CD4-positive, alpha-beta T cell (primary cell): ENCODE measurements at regions not wholly inside any gene's neighbourhood (a gene's known extent, or its start where the extent isn't known, plus 50 kb on each side); places are given as distances from the start of the nearest gene placed in this dataset.

Experiments
- ATAC-seq: fragments of 200-7000 bp; cut with Tn5 transposase; one replicate; pipeline ENCODE4 v1.10.0; 2022; ENCODE audit warnings: mild to moderate bottlenecking; ENCODE audit not compliant: poor library complexity
- CTCF ChIA-PET: fragments of 350-600 bp; sonication (Branson Sonifier 250); formaldehyde crosslinking; loops from one replicate; lab custom pipeline; 2021; ENCODE audit warnings: antibody characterized with exemption, inconsistent platforms; lab: Charles Lee
- POLR2A ChIA-PET: fragments of 350-600 bp; sonication (Branson Sonifier 250); formaldehyde crosslinking; loops from one replicate; lab custom pipeline; 2021; ENCODE audit warnings: antibody characterized with exemption, inconsistent platforms; lab: Charles Lee
- DNase-seq, 14 experiments: peaks; one replicate each; pipeline ENCODE4 v3.0.0-alpha.2; 2013 to 2020; ENCODE audit warnings: mixed read lengths in 2 of 14
- H3K27ac ChIP-seq, 2 donors: one replicate each; pipeline versions ENCODE4 v1.5.1 to v1.7.0; 2013; ENCODE audit warnings: low read length in 2 of 2, low read depth in 1 of 2, mild to moderate bottlenecking in 1 of 2
- H3K27me3 ChIP-seq, 2 experiments: 1 replicate in 1 of 2; 2 replicates in 1 of 2; pipeline versions ENCODE4 v1.6.1 to v1.7.0; 2013; ENCODE audit warnings: low read length in 2 of 2, control low read depth in 1 of 2, mild to moderate bottlenecking in 1 of 2, moderate library complexity in 1 of 2; ENCODE audit not compliant: insufficient read depth in 2 of 2, control insufficient read depth in 1 of 2
- H3K36me3 ChIP-seq: one replicate; pipeline ENCODE4 v1.6.1; 2013; ENCODE audit warnings: low read length, control low read depth; ENCODE audit not compliant: insufficient read depth
- H3K4me1 ChIP-seq: one replicate; pipeline ENCODE4 v1.6.1; 2013; ENCODE audit warnings: low read length, control low read depth; ENCODE audit not compliant: insufficient read depth
- H3K4me3 ChIP-seq: one replicate; pipeline ENCODE4 v1.5.1; 2013; ENCODE audit warnings: mild to moderate bottlenecking, low read length, moderate library complexity
- H3K9me3 ChIP-seq, 2 experiments: 1 replicate in 1 of 2; 2 replicates in 1 of 2; pipeline versions ENCODE4 v1.6.1 to v1.7.0; 2013; ENCODE audit warnings: low read length in 2 of 2, mild to moderate bottlenecking in 2 of 2, control low read depth in 1 of 2, moderate library complexity in 1 of 2; ENCODE audit not compliant: control insufficient read depth in 1 of 2, insufficient read depth in 1 of 2
- H3K27ac Mint-ChIP-seq: one replicate; pipeline ENCODE4 v1.8.0; 2020; ENCODE audit warnings: mixed read lengths
- H3K27me3 Mint-ChIP-seq: one replicate; pipeline ENCODE4 v1.8.0; 2021; ENCODE audit warnings: mixed read lengths
- H3K36me3 Mint-ChIP-seq: one replicate; pipeline ENCODE4 v1.8.0; 2021; ENCODE audit warnings: low read depth, mixed read lengths
- H3K4me1 Mint-ChIP-seq: one replicate; pipeline ENCODE4 v1.8.0; 2021; ENCODE audit warnings: low read depth, mixed read lengths
- H3K4me3 Mint-ChIP-seq: one replicate; pipeline ENCODE4 v1.8.0; 2020; ENCODE audit warnings: mild to moderate bottlenecking, mixed read lengths
- H3K9me3 Mint-ChIP-seq: one replicate; pipeline ENCODE4 v1.8.0; 2020; ENCODE audit warnings: mixed read lengths
- intact Hi-C, 2 experiments: fragments of 100-400 bp; cut with DNase I in 1 of 2; cut with micrococcal nuclease in 1 of 2; formaldehyde crosslinking; loops; one replicate each; pipeline versions ENCODE4 v1.15.1 to v1.9.0; 2023 to 2025; cut with DNase I, micrococcal nuclease
- TF ChIP-seq, protein P1 (sequence below): fragments of 200-600 bp; IDR thresholded peaks from one replicate; pipeline ENCODE4 v1.8.0; 2022; ENCODE audit warnings: antibody characterized with exemption, mild to moderate bottlenecking

DNA sequence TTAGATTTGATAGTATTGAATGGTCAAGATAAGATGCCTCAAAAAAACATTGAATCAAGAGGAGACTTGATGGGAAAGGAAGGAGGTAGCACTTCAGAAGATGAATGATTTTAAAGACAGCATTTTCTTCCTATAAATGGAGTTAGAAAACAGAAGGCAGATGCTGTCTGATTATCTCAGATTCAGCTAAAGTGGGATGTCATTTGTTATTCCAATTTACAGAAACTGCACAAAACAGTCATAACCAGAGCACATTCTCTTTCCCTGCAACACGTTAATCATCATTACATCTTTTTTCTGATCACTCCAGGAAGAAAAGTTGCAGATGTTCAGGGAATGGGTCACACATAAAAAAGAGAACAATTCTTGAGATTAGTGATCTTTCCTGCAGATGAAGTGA, 1141.8 kb downstream of the SI start:
- Mint-ChIP-seq H3K9me3 (peaks cover 5% of the 10 kb centered on the region), H3K27ac (no peak overlapping the region), H3K36me3 (no peaks in the 10 kb centered on the region), H3K27me3 (no peaks in the 10 kb centered on the region), H3K4me1 (no peaks in the 10 kb centered on the region), H3K4me3 (no peak overlapping the region)
- H3K27me3 ChIP-seq, result no peaks in the 10 kb centered on the region
- TF ChIP-seq, protein P1, sequence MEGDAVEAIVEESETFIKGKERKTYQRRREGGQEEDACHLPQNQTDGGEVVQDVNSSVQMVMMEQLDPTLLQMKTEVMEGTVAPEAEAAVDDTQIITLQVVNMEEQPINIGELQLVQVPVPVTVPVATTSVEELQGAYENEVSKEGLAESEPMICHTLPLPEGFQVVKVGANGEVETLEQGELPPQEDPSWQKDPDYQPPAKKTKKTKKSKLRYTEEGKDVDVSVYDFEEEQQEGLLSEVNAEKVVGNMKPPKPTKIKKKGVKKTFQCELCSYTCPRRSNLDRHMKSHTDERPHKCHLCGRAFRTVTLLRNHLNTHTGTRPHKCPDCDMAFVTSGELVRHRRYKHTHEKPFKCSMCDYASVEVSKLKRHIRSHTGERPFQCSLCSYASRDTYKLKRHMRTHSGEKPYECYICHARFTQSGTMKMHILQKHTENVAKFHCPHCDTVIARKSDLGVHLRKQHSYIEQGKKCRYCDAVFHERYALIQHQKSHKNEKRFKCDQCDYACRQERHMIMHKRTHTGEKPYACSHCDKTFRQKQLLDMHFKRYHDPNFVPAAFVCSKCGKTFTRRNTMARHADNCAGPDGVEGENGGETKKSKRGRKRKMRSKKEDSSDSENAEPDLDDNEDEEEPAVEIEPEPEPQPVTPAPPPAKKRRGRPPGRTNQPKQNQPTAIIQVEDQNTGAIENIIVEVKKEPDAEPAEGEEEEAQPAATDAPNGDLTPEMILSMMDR, result no peak
- H3K36me3 ChIP-seq, result no peaks in the 10 kb centered on the region
- intact Hi-C loops, result no loop called here
- CTCF ChIA-PET, result no interaction called here
- no peak overlapping the region for H3K4me3 ChIP-seq
- ATAC-seq (no peak), DNase-seq (no peak)
- POLR2A ChIA-PET, result no interaction called here
- H3K4me1 ChIP-seq, result no peaks in the 10 kb centered on the region
- H3K27ac ChIP-seq, result no peak overlapping the region
- peaks cover 0 to 3% of the 10 kb centered on the region in 2 experiments for H3K9me3 ChIP-seq

DNA sequence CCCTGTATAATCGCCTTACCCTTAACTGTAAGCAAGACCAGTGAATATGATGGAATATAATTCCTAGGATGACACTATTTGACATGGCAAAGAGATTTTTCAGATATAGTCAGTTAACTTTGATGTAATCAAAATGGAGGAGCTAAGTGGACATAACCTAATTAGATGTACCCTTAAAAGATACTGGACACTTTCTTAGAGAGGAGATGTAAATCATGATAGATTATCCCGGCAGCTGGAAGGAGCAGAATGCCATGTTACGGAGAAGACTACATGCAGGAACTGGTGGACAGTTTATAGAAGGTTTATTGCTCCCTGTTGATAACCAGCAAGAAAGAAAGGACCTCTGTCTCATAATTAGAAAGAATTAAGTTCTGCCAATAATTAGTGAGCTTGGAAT, 1142.9 kb downstream of the SI start:
- intact Hi-C loops, result no loop called here
- Mint-ChIP-seq H3K9me3 (peaks cover 3% of the 10 kb centered on the region), H3K36me3 (no peaks in the 10 kb centered on the region), H3K4me1 (no peaks in the 10 kb centered on the region), H3K27me3 (no peaks in the 10 kb centered on the region), H3K4me3 (no peak overlapping the region), H3K27ac (no peak overlapping the region)
- Histone ChIP-seq H3K27ac (no peak overlapping the region), H3K4me1 (no peaks in the 10 kb centered on the region), H3K36me3 (no peaks in the 10 kb centered on the region), H3K9me3 (peaks cover 0 to 3% of the 10 kb centered on the region in 2 experiments), H3K27me3 (no peaks in the 10 kb centered on the region), H3K4me3 (no peak overlapping the region)
- TF ChIP-seq, protein P1, result no peak
- CTCF ChIA-PET, result no interaction called here
- POLR2A ChIA-PET, result no interaction called here
- ATAC-seq (no peak), DNase-seq (no peak)

DNA sequence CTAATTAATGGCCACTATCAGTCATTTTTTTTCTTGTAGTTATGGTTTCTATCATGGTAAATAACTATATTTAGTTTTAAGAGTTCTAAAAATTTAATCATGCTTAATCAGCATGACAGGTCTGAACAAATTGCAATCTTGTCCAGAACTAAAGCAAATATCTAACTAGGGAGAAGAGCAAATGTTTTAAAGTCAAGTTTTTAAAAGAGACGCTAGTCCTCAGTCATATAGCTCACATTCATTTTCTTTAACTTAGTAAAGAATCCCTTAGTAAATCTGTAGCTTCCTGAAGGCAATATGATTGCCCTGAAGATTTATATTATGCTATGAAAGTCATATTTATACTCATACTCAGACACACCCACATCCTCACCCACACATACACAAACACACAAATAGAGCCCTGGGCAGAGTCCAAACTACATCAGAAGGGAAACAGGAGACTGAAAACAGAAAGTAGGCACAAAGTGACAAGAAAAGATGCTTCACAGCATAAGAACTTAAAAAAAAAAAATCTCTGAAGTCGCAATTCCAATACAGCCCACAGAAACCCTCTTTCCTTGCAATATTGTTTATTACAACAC, 1149.1 kb downstream of the SI start:
- no peaks in the 10 kb centered on the region for H3K9me3 ChIP-seq
- POLR2A ChIA-PET, result no interaction called here
- H3K4me1 Mint-ChIP-seq, result no peaks in the 10 kb centered on the region
- H3K27me3 ChIP-seq, result no peaks in the 10 kb centered on the region
- H3K36me3 Mint-ChIP-seq, result no peaks in the 10 kb centered on the region
- no peak for ATAC-seq
- CTCF ChIA-PET, result no interaction called here
- TF ChIP-seq, protein P1, result no peak
- H3K36me3 ChIP-seq, result no peaks in the 10 kb centered on the region
- no peak for DNase-seq
- intact Hi-C loops, result no loop called here
- no peak overlapping the region for H3K4me3 Mint-ChIP-seq
- no peak overlapping the region for H3K27ac Mint-ChIP-seq
- no peaks in the 10 kb centered on the region for H3K4me1 ChIP-seq
- H3K27ac ChIP-seq, result no peak overlapping the region
- H3K27me3 Mint-ChIP-seq, result no peaks in the 10 kb centered on the region
- peaks cover 5% of the 10 kb centered on the region for H3K9me3 Mint-ChIP-seq
- H3K4me3 ChIP-seq, result no peak overlapping the region
